GM21717 (cell line): ENCODE measurements at regions not wholly inside any gene's neighbourhood (a gene's known extent, or its start where the extent isn't known, plus 50 kb on each side); places are given as distances from the start of the nearest gene placed in this dataset.

Experiments used
- ATAC-seq: cut with Tn5 transposase; IDR thresholded peaks from one replicate; pipeline ENCODE4 v1.9.1; 2021; ENCODE audit warnings: mild to moderate bottlenecking, moderate library complexity; ENCODE audit not compliant: unreplicated experiment

DNA sequence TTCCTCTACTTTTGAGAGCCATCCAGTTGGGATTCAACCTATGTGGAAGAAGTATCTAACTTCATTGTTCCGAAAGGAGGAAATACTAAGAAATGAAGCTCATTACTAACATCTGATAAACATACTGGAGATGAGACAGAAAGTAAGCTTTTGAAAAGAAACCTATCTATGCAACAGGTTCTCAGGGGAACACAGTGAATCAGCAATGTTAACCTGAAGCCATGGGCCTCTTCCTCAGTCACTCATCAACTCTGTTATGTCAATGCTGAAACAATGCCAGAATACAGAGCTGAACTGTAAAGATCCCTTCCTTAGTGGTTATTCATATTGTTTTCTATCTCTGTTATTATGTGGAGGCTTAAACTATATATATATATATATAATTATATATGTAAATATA, 55.5 kb upstream of the ESRRG start:
- no peak for ATAC-seq

DNA sequence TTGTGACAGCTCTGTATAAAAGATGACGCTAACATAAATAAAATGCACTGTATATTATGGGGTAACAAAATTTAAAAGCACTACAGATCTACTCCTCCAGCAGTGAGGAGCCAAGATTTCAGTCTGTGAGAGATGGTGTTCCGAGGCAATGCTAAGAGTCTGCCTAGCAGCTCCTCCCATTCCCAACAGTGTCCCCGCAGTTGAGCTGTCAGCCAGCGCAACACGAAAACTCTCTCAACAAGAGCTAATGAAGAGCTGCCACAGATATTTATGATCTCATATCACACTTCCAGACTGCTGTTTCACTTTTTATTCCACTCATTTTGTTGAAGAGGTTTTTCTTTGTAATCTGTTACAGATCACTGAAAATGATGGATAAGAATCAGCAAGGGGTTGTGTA, 53.9 kb upstream of the ESRRG start:
- ATAC-seq, result no peak
